WI38 (cell line): ENCODE measurements at regions not wholly inside any gene's neighbourhood (a gene's known extent, or its start where the extent isn't known, plus 50 kb on each side); places are given as distances from the start of the nearest gene placed in this dataset.

Experiments used
- H3K4me3 ChIP-seq: 2 replicates; pipeline ENCODE4 v1.5.1; 2011; ENCODE audit warnings: low read depth, mild to moderate bottlenecking, control low read depth, low read length
- CTCF ChIP-seq: IDR thresholded peaks from 2 replicates; pipeline ENCODE4 v1.5.1; 2012; ENCODE audit warnings: low read depth, mild to moderate bottlenecking, control low read depth, low read length

GRCh38 chr10:108014145-108014901 lies 849.8 kb upstream of the SORCS1 start:
- no peak overlapping the region for H3K4me3 ChIP-seq
- no peak for TF ChIP-seq CTCF

- no peak overlapping the region for H3K4me3 ChIP-seq
- TF ChIP-seq CTCF = no peak
Observed at GRCh38 chr10:108005627-108006026, 841.1 kb upstream of the SORCS1 start.

- no peak for TF ChIP-seq CTCF
- H3K4me3 ChIP-seq = no peak overlapping the region
Observed at GRCh38 chr10:108003576-108003975, 839.1 kb upstream of the SORCS1 start.

- H3K4me3 ChIP-seq = no peak overlapping the region
- no peak for TF ChIP-seq CTCF
Observed at GRCh38 chr10:108003061-108003460, 838.6 kb upstream of the SORCS1 start.

GRCh38 chr10:108000365-108000764 lies 835.9 kb upstream of the SORCS1 start:
- no peak overlapping the region for H3K4me3 ChIP-seq
- no peak for TF ChIP-seq CTCF

GRCh38 chr10:107994621-107995270 lies 830.2 kb upstream of the SORCS1 start:
- no peak for TF ChIP-seq CTCF
- H3K4me3 ChIP-seq = no peak overlapping the region

GRCh38 chr10:107986571-107986970 lies 822.1 kb upstream of the SORCS1 start:
- no peak overlapping the region for H3K4me3 ChIP-seq
- TF ChIP-seq CTCF = no peak
